ENCODE measurements at regions not wholly inside any gene's neighbourhood (a gene's known extent, or its start where the extent isn't known, plus 50 kb on each side); places are given as distances from the start of the nearest gene placed in this dataset.

DNA sequence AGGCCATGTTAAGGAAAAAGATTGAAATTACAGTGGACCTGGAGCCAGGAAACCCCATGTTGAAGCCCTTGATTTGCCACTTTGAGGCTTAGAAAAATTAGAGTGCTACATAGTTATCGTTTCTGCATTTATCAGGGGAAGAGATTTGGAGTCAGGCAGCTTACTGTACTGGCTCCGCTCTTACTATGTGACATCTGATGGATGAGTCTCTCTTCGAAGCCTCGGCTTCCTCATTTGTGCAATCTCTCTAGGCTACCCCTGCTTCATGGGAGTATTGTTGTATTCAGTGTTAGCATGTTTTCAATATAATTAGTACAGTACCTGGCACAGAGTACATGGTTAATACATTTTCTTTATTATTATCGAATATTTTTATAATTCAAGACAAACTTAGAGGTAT is 480.4 kb upstream of the USP24 start:
- H3K4me3 Mint-ChIP-seq = no peak overlapping the region
- intact Hi-C loops (cut with micrococcal nuclease) = no loop called here
- no peak for DNase-seq
- Histone ChIP-seq H3K36me3 (replicated peaks in 1 of 2; ENCODE audit: control insufficient read depth in 1 of 2, insufficient read depth in 2 of 2, low read length in 2 of 2) (no peaks in the 10 kb centered on the region), H2AFZ (ENCODE audit: insufficient read depth, low read depth, low read length, poor library complexity, severe bottlenecking) (no peak overlapping the region), H3K4me1 (ENCODE audit: control insufficient read depth in 1 of 2, insufficient read depth in 2 of 2, low read length in 2 of 2) (no peaks in the 10 kb centered on the region), H3K27me3 (ENCODE audit: control insufficient read depth in 2 of 2, insufficient read depth in 2 of 2, low read length in 2 of 2) (no peaks in the 10 kb centered on the region), H3K4me3 (replicated peaks in 1 of 3; ENCODE audit: low read depth in 2 of 3, low read length in 3 of 3) (no peak overlapping the region), H3K9me3 (replicated peaks in 1 of 2; ENCODE audit: control insufficient read depth in 1 of 2, insufficient read depth in 1 of 2, low read length in 2 of 2) (no peaks in the 10 kb centered on the region), H3K4me2 (replicated peaks; ENCODE audit: extremely low read depth, low read length, poor library complexity, severe bottlenecking) (no peak overlapping the region), H4K20me1 (ENCODE audit: insufficient read depth, low read length) (no peaks in the 10 kb centered on the region), H3K79me2 (ENCODE audit: insufficient read depth, low read length) (no peaks in the 10 kb centered on the region), H3K27ac (ENCODE audit: low read depth in 1 of 2, low read length in 2 of 2) (no peak overlapping the region), H3K9ac (ENCODE audit: insufficient read depth, low read length, poor library complexity, severe bottlenecking) (no peak overlapping the region)
- 87% methylated on average over 4 of the region's 5 CpGs for WGBS (ENCODE audit: insufficient coverage)
- H3K4me1 Mint-ChIP-seq = no peaks in the 10 kb centered on the region
- TF ChIP-seq, protein P1, sequence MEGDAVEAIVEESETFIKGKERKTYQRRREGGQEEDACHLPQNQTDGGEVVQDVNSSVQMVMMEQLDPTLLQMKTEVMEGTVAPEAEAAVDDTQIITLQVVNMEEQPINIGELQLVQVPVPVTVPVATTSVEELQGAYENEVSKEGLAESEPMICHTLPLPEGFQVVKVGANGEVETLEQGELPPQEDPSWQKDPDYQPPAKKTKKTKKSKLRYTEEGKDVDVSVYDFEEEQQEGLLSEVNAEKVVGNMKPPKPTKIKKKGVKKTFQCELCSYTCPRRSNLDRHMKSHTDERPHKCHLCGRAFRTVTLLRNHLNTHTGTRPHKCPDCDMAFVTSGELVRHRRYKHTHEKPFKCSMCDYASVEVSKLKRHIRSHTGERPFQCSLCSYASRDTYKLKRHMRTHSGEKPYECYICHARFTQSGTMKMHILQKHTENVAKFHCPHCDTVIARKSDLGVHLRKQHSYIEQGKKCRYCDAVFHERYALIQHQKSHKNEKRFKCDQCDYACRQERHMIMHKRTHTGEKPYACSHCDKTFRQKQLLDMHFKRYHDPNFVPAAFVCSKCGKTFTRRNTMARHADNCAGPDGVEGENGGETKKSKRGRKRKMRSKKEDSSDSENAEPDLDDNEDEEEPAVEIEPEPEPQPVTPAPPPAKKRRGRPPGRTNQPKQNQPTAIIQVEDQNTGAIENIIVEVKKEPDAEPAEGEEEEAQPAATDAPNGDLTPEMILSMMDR (IDR thresholded peaks at IDR 0.05) = no peak
- H3K36me3 Mint-ChIP-seq = no peaks in the 10 kb centered on the region
- H3K27ac Mint-ChIP-seq = no peak overlapping the region
- H3K9me3 Mint-ChIP-seq = no peaks in the 10 kb centered on the region
- H3K27me3 Mint-ChIP-seq (ENCODE audit: low read depth in 3 of 3) = peaks cover 1 to 4% (median 2%) of the 10 kb centered on the region in 3 donors

GRCh38 chr1:55695151-55695550 is 480.0 kb upstream of the USP24 start:
- Mint-ChIP-seq H3K4me1 (no peaks in the 10 kb centered on the region), H3K27me3 (ENCODE audit: low read depth in 3 of 3) (peaks cover 0 to 4% (median 2%) of the 10 kb centered on the region in 3 donors), H3K4me3 (no peak overlapping the region), H3K36me3 (no peaks in the 10 kb centered on the region), H3K27ac (no peak overlapping the region), H3K9me3 (no peaks in the 10 kb centered on the region)
- Histone ChIP-seq H3K36me3 (replicated peaks in 1 of 2; ENCODE audit: control insufficient read depth in 1 of 2, insufficient read depth in 2 of 2, low read length in 2 of 2) (no peaks in the 10 kb centered on the region), H3K4me2 (replicated peaks; ENCODE audit: extremely low read depth, low read length, poor library complexity, severe bottlenecking) (no peak overlapping the region), H4K20me1 (ENCODE audit: insufficient read depth, low read length) (no peaks in the 10 kb centered on the region), H3K4me1 (ENCODE audit: control insufficient read depth in 1 of 2, insufficient read depth in 2 of 2, low read length in 2 of 2) (no peaks in the 10 kb centered on the region), H2AFZ (ENCODE audit: insufficient read depth, low read depth, low read length, poor library complexity, severe bottlenecking) (no peak overlapping the region), H3K4me3 (replicated peaks in 1 of 3; ENCODE audit: low read depth in 2 of 3, low read length in 3 of 3) (no peak overlapping the region), H3K9ac (ENCODE audit: insufficient read depth, low read length, poor library complexity, severe bottlenecking) (no peak overlapping the region), H3K9me3 (replicated peaks in 1 of 2; ENCODE audit: control insufficient read depth in 1 of 2, insufficient read depth in 1 of 2, low read length in 2 of 2) (no peaks in the 10 kb centered on the region), H3K27ac (ENCODE audit: low read depth in 1 of 2, low read length in 2 of 2) (no peak overlapping the region), H3K79me2 (ENCODE audit: insufficient read depth, low read length) (no peaks in the 10 kb centered on the region), H3K27me3 (ENCODE audit: control insufficient read depth in 2 of 2, insufficient read depth in 2 of 2, low read length in 2 of 2) (no peaks in the 10 kb centered on the region)
- TF ChIP-seq, protein P1 (IDR thresholded peaks at IDR 0.05) = no peak
- intact Hi-C loops (cut with micrococcal nuclease) = no loop called here
- WGBS (ENCODE audit: insufficient coverage) = 88% methylated on average over 2 of the region's 4 CpGs
- DNase-seq = no peak

Measured in CD14-positive monocyte (primary cell).